ENCODE measurements at regions not wholly inside any gene's neighbourhood (a gene's known extent, or its start where the extent isn't known, plus 50 kb on each side); places are given as distances from the start of the nearest gene placed in this dataset.

DNA sequence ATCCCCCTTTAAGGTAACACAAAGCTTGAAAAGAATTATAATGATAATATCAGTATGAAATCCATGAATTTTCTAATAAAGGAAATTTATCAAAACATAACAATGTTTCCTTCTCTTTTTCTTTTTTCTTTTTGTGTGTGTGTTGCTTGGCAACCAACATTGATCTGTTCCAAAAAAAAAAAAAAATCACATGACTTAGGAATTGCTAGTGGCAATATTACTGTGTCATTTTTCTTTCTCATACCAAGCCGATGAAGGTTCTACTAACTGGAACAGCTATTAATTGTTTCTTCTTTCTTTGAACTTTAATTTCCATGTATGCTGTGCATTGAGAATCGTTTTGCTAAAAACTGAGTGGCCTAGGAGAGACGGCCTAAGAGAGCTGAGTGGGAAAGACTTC lies 317.7 kb upstream of the ONECUT1 start:
- TF ChIP-seq BHLHE40 (IDR thresholded peaks at IDR 0.05; ENCODE audit: low read depth, low read length) = no peak
- TF ChIP-seq, protein P1, sequence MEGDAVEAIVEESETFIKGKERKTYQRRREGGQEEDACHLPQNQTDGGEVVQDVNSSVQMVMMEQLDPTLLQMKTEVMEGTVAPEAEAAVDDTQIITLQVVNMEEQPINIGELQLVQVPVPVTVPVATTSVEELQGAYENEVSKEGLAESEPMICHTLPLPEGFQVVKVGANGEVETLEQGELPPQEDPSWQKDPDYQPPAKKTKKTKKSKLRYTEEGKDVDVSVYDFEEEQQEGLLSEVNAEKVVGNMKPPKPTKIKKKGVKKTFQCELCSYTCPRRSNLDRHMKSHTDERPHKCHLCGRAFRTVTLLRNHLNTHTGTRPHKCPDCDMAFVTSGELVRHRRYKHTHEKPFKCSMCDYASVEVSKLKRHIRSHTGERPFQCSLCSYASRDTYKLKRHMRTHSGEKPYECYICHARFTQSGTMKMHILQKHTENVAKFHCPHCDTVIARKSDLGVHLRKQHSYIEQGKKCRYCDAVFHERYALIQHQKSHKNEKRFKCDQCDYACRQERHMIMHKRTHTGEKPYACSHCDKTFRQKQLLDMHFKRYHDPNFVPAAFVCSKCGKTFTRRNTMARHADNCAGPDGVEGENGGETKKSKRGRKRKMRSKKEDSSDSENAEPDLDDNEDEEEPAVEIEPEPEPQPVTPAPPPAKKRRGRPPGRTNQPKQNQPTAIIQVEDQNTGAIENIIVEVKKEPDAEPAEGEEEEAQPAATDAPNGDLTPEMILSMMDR (IDR thresholded peaks at IDR 0.05) = no peak
- no peak for TF ChIP-seq JUNB (IDR thresholded peaks at IDR 0.05)
- TF ChIP-seq CHD2 (IDR thresholded peaks at IDR 0.05; ENCODE audit: low read length, partially characterized antibody) = no peak
- TF ChIP-seq MYC (IDR thresholded peaks at IDR 0.05; ENCODE audit: borderline replicate concordance, low read length) = no peak
- TF ChIP-seq RNF2 (IDR thresholded peaks at IDR 0.05; ENCODE audit: borderline replicate concordance, low read depth) = no peak
- TF ChIP-seq MAZ (IDR thresholded peaks at IDR 0.05; ENCODE audit: borderline replicate concordance, low read depth, low read length) = no peak
- TF ChIP-seq POLR2A (IDR thresholded peaks at IDR 0.05; ENCODE audit: low read length) = no peak
- TF ChIP-seq REST (IDR thresholded peaks at IDR 0.05) = no peak
- TF ChIP-seq ZFP36 (IDR thresholded peaks at IDR 0.05; ENCODE audit: borderline replicate concordance, partially characterized antibody) = no peak
- TF ChIP-seq, protein P2, sequence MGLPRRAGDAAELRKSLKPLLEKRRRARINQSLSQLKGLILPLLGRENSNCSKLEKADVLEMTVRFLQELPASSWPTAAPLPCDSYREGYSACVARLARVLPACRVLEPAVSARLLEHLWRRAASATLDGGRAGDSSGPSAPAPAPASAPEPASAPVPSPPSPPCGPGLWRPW (IDR thresholded peaks at IDR 0.05) = no peak
